GM23338 (cell line): ENCODE measurements at regions not wholly inside any gene's neighbourhood (a gene's known extent, or its start where the extent isn't known, plus 50 kb on each side); places are given as distances from the start of the nearest gene placed in this dataset.

Source experiments
- CREB1 ChIP-seq: fragments of 250-450 bp; sonication (Bioruptor Pico); IDR thresholded peaks from 2 replicates; pipeline ENCODE4 v1.5.0; 2020; ENCODE audit warnings: low read depth, mild to moderate bottlenecking, moderate library complexity
- CTCF ChIP-seq, 2 experiments: fragments of 200-600 bp in 1 of 2; sonication (generic) in 1 of 2; conservative IDR thresholded peaks; 2 replicates each; pipeline versions ENCODE4 v1.5.1 to v1.6.1; 2016 to 2017; ENCODE audit warnings: antibody characterized with exemption in 2 of 2, low read depth in 2 of 2, mild to moderate bottlenecking in 2 of 2, moderate library complexity in 1 of 2
- EZH2 ChIP-seq: fragments of 200-600 bp; sonication (generic); IDR thresholded peaks from one replicate; pipeline ENCODE4 v1.8.0; 2017; ENCODE audit warnings: antibody characterized with exemption, mild to moderate bottlenecking, low read depth; ENCODE audit not compliant: unreplicated experiment
- EZH2phosphoT487 ChIP-seq: fragments of 200-600 bp; sonication (generic); IDR thresholded peaks from one replicate; pipeline ENCODE4 v1.8.1; 2018; ENCODE audit warnings: antibody characterized with exemption; ENCODE audit not compliant: unreplicated experiment
- POLR2AphosphoS5 ChIP-seq: IDR thresholded peaks from 2 replicates; pipeline ENCODE4 v1.6.1; 2016; ENCODE audit warnings: antibody characterized with exemption, low read depth
- ZNF114 ChIP-seq: fragments of 250-450 bp; sonication (Bioruptor Pico); IDR thresholded peaks from 2 replicates; pipeline ENCODE4 v1.5.0; 2020; ENCODE audit warnings: mild to moderate bottlenecking, moderate library complexity
- TF ChIP-seq, protein P1 (sequence below): IDR thresholded peaks from one replicate; pipeline ENCODE4 v1.6.1; 2018; ENCODE audit warnings: antibody characterized with exemption; ENCODE audit not compliant: unreplicated experiment

GRCh38 chr15:24761704-24762302 lies 86.2 kb downstream of the NPAP1 start:
- TF ChIP-seq EZH2 = no peak
- peak; percentile 50 to 80 for TF ChIP-seq CTCF (conservative IDR thresholded peaks at IDR 0.05; ENCODE audit: low read depth in 2 of 2)
- no peak for TF ChIP-seq CREB1
- TF ChIP-seq POLR2AphosphoS5 = no peak
- TF ChIP-seq, protein P1, sequence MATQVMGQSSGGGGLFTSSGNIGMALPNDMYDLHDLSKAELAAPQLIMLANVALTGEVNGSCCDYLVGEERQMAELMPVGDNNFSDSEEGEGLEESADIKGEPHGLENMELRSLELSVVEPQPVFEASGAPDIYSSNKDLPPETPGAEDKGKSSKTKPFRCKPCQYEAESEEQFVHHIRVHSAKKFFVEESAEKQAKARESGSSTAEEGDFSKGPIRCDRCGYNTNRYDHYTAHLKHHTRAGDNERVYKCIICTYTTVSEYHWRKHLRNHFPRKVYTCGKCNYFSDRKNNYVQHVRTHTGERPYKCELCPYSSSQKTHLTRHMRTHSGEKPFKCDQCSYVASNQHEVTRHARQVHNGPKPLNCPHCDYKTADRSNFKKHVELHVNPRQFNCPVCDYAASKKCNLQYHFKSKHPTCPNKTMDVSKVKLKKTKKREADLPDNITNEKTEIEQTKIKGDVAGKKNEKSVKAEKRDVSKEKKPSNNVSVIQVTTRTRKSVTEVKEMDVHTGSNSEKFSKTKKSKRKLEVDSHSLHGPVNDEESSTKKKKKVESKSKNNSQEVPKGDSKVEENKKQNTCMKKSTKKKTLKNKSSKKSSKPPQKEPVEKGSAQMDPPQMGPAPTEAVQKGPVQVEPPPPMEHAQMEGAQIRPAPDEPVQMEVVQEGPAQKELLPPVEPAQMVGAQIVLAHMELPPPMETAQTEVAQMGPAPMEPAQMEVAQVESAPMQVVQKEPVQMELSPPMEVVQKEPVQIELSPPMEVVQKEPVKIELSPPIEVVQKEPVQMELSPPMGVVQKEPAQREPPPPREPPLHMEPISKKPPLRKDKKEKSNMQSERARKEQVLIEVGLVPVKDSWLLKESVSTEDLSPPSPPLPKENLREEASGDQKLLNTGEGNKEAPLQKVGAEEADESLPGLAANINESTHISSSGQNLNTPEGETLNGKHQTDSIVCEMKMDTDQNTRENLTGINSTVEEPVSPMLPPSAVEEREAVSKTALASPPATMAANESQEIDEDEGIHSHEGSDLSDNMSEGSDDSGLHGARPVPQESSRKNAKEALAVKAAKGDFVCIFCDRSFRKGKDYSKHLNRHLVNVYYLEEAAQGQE = no peak
- TF ChIP-seq EZH2phosphoT487 = no peak
- no peak for TF ChIP-seq ZNF114 (CRISPR knock-in tag)
